Uterus (tissue), 2 donors: ENCODE measurements at regions not wholly inside any gene's neighbourhood (a gene's known extent, or its start where the extent isn't known, plus 50 kb on each side); places are given as distances from the start of the nearest gene placed in this dataset.

Source experiments
- CTCF ChIP-seq, 4 experiments: fragments of 200-600 bp in 2 of 4; fragments of 450-650 bp in 2 of 4; sonication (generic) in 2 of 4; IDR thresholded peaks; one replicate each; pipeline ENCODE4 v1.5.1; 2016 to 2019; ENCODE audit warnings: antibody characterized with exemption in 4 of 4, mild to moderate bottlenecking in 2 of 4, moderate library complexity in 1 of 4
- POLR2A ChIP-seq, 2 donors: fragments of 450-650 bp; IDR thresholded peaks; one replicate each; pipeline ENCODE4 v1.6.1; 2016; ENCODE audit warnings: antibody characterized with exemption in 2 of 2, mild to moderate bottlenecking in 1 of 2, moderate library complexity in 1 of 2

GRCh38 chr12:46567667-46568066, 195.1 kb upstream of the SLC38A2 start:
- TF ChIP-seq CTCF (IDR thresholded peaks at IDR 0.05) (no peak), POLR2A (IDR thresholded peaks at IDR 0.05) (no peak)
